CD8-positive, alpha-beta memory T cell (primary cell): ENCODE measurements at regions not wholly inside any gene's neighbourhood (a gene's known extent, or its start where the extent isn't known, plus 50 kb on each side); places are given as distances from the start of the nearest gene placed in this dataset.
A peak's percentile ranks its signal among the peaks of the same experiment; 100 is the strongest.
"Not testable (repeated sequence)": the region's sequence is repeated elsewhere in the genome, so short reads cannot be mapped to it uniquely, and the experiment has no call there.

Experiments used
- CTCF ChIA-PET: fragments of 350-600 bp; sonication (Branson Sonifier 250); formaldehyde crosslinking; loops from one replicate; lab custom pipeline; 2021; ENCODE audit warnings: antibody characterized with exemption; lab: Charles Lee
- POLR2A ChIA-PET: fragments of 350-600 bp; sonication (Branson Sonifier 250); formaldehyde crosslinking; loops from one replicate; lab custom pipeline; 2021; ENCODE audit warnings: antibody characterized with exemption; lab: Charles Lee
- DNase-seq, 5 donors: peaks; one replicate each; pipeline versions ENCODE4 v3.0.0 to v3.0.0-alpha.2; 2020 to 2022; ENCODE audit warnings: mixed read lengths in 1 of 5
- H3K27ac ChIP-seq: one replicate; pipeline ENCODE4 v1.7.0; 2013; ENCODE audit warnings: low read depth, mild to moderate bottlenecking, low read length, moderate library complexity
- H3K27me3 ChIP-seq: 2 replicates; pipeline ENCODE4 v1.7.0; 2013; ENCODE audit warnings: low read length, mild to moderate bottlenecking; ENCODE audit not compliant: insufficient read depth, poor library complexity, severe bottlenecking
- H3K36me3 ChIP-seq: 2 replicates; pipeline ENCODE4 v1.7.0; 2013; ENCODE audit warnings: mild to moderate bottlenecking, low read length, moderate library complexity; ENCODE audit not compliant: insufficient read depth
- H3K4me1 ChIP-seq: 2 replicates; pipeline ENCODE4 v1.7.0; 2013; ENCODE audit warnings: mild to moderate bottlenecking, low read length, moderate library complexity; ENCODE audit not compliant: insufficient read depth
- H3K4me3 ChIP-seq: 2 replicates; pipeline ENCODE4 v1.7.0; 2013; ENCODE audit warnings: mild to moderate bottlenecking, low read length
- H3K9me3 ChIP-seq: 2 replicates; pipeline ENCODE4 v1.7.0; 2013; ENCODE audit warnings: mild to moderate bottlenecking, low read length
- H3K27ac Mint-ChIP-seq, 8 donors: one replicate each; pipeline ENCODE4 v1.8.0; 2020 to 2021; ENCODE audit warnings: mixed read lengths in 8 of 8, mild to moderate bottlenecking in 6 of 8, inconsistent platforms in 3 of 8, moderate library complexity in 3 of 8
- H3K27me3 Mint-ChIP-seq, 2 donors: one replicate each; pipeline ENCODE4 v1.8.0; 2020 to 2021; ENCODE audit warnings: mixed read lengths in 2 of 2, mild to moderate bottlenecking in 1 of 2, moderate library complexity in 1 of 2
- H3K36me3 Mint-ChIP-seq, 3 donors: one replicate each; pipeline ENCODE4 v1.8.0; 2020 to 2021; ENCODE audit warnings: mixed read lengths in 3 of 3, inconsistent platforms in 1 of 3, mild to moderate bottlenecking in 1 of 3
- H3K4me1 Mint-ChIP-seq, 3 donors: one replicate each; pipeline ENCODE4 v1.8.0; 2020 to 2021; ENCODE audit warnings: mixed read lengths in 3 of 3, inconsistent platforms in 1 of 3, mild to moderate bottlenecking in 1 of 3
- H3K4me3 Mint-ChIP-seq, 7 donors: one replicate each; pipeline ENCODE4 v1.8.0; 2020 to 2021; ENCODE audit warnings: mixed read lengths in 7 of 7, mild to moderate bottlenecking in 6 of 7, moderate library complexity in 4 of 7, inconsistent platforms in 2 of 7
- H3K9me3 Mint-ChIP-seq, 5 donors: one replicate each; pipeline ENCODE4 v1.8.0; 2020 to 2022; ENCODE audit warnings: mixed read lengths in 5 of 5, mild to moderate bottlenecking in 3 of 5, moderate library complexity in 2 of 5, inconsistent platforms in 1 of 5

- Mint-ChIP-seq H3K27me3 (no peaks in the 10 kb centered on the region), H3K36me3 (no peaks in the 10 kb centered on the region), H3K4me3 (no peak overlapping the region), H3K9me3 (peaks cover 9 to 22% (median 11%) of the 10 kb centered on the region in 5 donors), H3K27ac (no peak overlapping the region), H3K4me1 (no peaks in the 10 kb centered on the region)
- no peaks in the 10 kb centered on the region for H3K9me3 ChIP-seq
- POLR2A ChIA-PET = no interaction called here
- no peaks in the 10 kb centered on the region for H3K27me3 ChIP-seq
- no peaks in the 10 kb centered on the region for H3K4me1 ChIP-seq
- CTCF ChIA-PET = no interaction called here
- no peak for DNase-seq
- H3K36me3 ChIP-seq = no peaks in the 10 kb centered on the region
- H3K27ac ChIP-seq = no peak overlapping the region
- no peak overlapping the region for H3K4me3 ChIP-seq
These were observed 690.7 kb upstream of the ZNF385D start for GRCh38 chr3:22441711-22442110.

DNA sequence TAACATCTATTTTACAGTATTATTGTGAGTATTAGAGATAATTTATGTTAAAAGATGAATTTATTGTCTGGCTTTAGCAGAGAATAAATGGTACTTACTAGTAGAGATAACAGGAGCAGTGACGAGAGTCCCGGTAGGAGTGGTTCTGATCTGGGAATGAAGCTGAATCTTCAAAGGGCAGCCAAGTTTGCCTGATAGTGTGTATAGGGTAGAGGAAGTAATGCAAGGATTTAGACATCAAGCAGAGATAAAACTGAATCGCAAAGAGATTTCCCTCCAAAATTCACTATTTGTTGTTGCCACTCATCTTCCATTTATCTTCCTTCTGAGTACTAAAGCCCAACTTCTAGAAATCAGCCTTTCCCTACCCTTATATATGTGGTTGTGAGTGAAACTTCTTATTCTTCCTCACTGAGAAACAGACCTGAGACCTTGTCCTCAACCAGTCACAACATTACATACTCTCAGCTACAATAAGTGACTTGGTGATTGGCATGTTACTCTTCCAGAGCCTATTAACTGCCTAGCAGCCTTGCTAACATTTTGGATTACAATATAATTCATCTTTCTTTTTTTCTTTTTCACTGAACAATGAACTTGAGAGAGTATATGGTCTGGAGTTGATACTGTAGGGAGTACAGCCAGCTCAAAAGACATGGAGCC is 692.7 kb upstream of the ZNF385D start:
- Mint-ChIP-seq H3K36me3 (no peaks in the 10 kb centered on the region), H3K9me3 (peaks cover 10 to 15% (median 11%) of the 10 kb centered on the region in 5 donors), H3K27me3 (no peaks in the 10 kb centered on the region), H3K4me1 (no peaks in the 10 kb centered on the region), H3K27ac (no peak overlapping the region), H3K4me3 (no peak overlapping the region)
- ChIA-PET POLR2A (no interaction called here), CTCF (no interaction called here)
- Histone ChIP-seq H3K27ac (no peak overlapping the region), H3K9me3 (no peaks in the 10 kb centered on the region), H3K4me3 (no peak overlapping the region), H3K4me1 (no peaks in the 10 kb centered on the region), H3K36me3 (no peaks in the 10 kb centered on the region), H3K27me3 (no peaks in the 10 kb centered on the region)
- no peak for DNase-seq

DNA sequence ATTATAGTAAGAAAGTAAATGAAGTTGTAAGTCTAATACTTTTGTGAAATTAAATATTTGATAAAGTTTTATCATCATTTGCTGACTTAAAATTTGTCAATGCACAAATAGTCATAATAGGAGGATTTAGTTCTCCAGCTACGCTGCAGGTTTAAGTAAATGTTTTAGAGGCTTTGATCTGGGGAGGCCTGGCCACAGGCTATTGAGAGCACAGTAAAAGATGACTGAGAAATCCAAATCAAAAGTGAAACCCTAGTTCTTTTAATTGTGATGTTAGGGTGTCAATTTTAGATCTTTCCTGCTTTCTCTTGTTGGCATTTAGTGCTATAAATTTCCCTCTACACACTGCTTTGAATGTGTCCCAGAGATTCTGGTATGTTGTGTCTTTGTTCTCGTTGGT is 694.3 kb upstream of the ZNF385D start:
- H3K9me3 ChIP-seq, H3K27me3 Mint-ChIP-seq, H3K36me3 Mint-ChIP-seq, H3K36me3 ChIP-seq, H3K4me1 ChIP-seq, DNase-seq, POLR2A ChIA-PET, H3K27me3 ChIP-seq, H3K4me3 Mint-ChIP-seq, H3K4me3 ChIP-seq, CTCF ChIA-PET, H3K27ac Mint-ChIP-seq, H3K27ac ChIP-seq, H3K4me1 Mint-ChIP-seq: not testable (repeated sequence)
- peaks cover 9 to 15% (median 11%) of the 10 kb centered on the region in 5 donors for H3K9me3 Mint-ChIP-seq

- Mint-ChIP-seq H3K27ac (peak overlapping the region in 1 of 8 donors; percentile 26), H3K4me3 (no peak overlapping the region), H3K4me1 (no peaks in the 10 kb centered on the region), H3K9me3 (peaks cover 8 to 19% (median 12%) of the 10 kb centered on the region in 5 donors), H3K36me3 (no peaks in the 10 kb centered on the region), H3K27me3 (no peaks in the 10 kb centered on the region)
- Histone ChIP-seq H3K4me3 (no peak overlapping the region), H3K36me3 (no peaks in the 10 kb centered on the region), H3K9me3 (no peaks in the 10 kb centered on the region), H3K27ac (no peak overlapping the region), H3K27me3 (no peaks in the 10 kb centered on the region), H3K4me1 (no peaks in the 10 kb centered on the region)
- DNase-seq = no peak
- ChIA-PET CTCF (no interaction called here), POLR2A (no interaction called here)
These were observed 699.9 kb upstream of the ZNF385D start for GRCh38 chr3:22450786-22451400.

- H3K4me1 ChIP-seq = no peaks in the 10 kb centered on the region
- ChIA-PET POLR2A (no interaction called here), CTCF (no interaction called here)
- no peaks in the 10 kb centered on the region for H3K9me3 ChIP-seq
- Mint-ChIP-seq H3K4me3 (no peak overlapping the region), H3K36me3 (no peaks in the 10 kb centered on the region), H3K4me1 (no peaks in the 10 kb centered on the region), H3K27me3 (no peaks in the 10 kb centered on the region), H3K27ac (no peak overlapping the region), H3K9me3 (peaks cover 5 to 19% (median 8%) of the 10 kb centered on the region in 5 donors)
- no peak for DNase-seq
- H3K36me3 ChIP-seq = no peaks in the 10 kb centered on the region
- H3K4me3 ChIP-seq = no peak overlapping the region
- H3K27ac ChIP-seq = no peak overlapping the region
- no peaks in the 10 kb centered on the region for H3K27me3 ChIP-seq
These were observed 700.5 kb upstream of the ZNF385D start for GRCh38 chr3:22451501-22451900.

- no peaks in the 10 kb centered on the region for H3K36me3 ChIP-seq
- no peak overlapping the region for H3K27ac ChIP-seq
- no peak overlapping the region for H3K4me3 ChIP-seq
- no peaks in the 10 kb centered on the region for H3K9me3 ChIP-seq
- Mint-ChIP-seq H3K27me3 (no peaks in the 10 kb centered on the region), H3K36me3 (no peaks in the 10 kb centered on the region), H3K9me3 (peaks cover 4 to 26% (median 9%) of the 10 kb centered on the region in 5 donors), H3K4me3 (no peak overlapping the region), H3K4me1 (no peaks in the 10 kb centered on the region), H3K27ac (no peak overlapping the region)
- DNase-seq = no peak
- ChIA-PET CTCF (no interaction called here), POLR2A (no interaction called here)
- no peaks in the 10 kb centered on the region for H3K27me3 ChIP-seq
- H3K4me1 ChIP-seq = no peaks in the 10 kb centered on the region
These were observed 703.0 kb upstream of the ZNF385D start for GRCh38 chr3:22453906-22454535.

DNA sequence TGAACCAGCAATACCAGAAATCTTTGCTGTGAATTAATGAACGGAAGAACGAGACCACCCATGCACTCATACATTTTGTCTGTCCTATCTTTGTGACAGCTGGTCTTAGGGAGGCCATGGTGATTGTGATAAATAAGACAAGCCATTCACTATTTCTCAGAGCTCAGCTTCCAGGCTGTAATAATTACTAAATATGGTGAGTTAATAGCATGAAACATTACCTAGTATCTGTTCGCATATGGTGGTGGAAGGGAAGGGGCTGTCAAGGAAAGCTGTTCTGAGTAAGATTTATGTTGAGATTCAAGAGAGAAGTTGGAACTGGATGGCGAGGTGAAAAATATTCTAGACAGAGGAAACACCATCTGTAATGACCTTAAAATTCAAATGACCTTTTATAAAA is 719.0 kb upstream of the ZNF385D start:
- no peak overlapping the region for H3K27ac ChIP-seq
- no peak overlapping the region for H3K4me3 ChIP-seq
- Mint-ChIP-seq H3K4me3 (no peak overlapping the region), H3K36me3 (no peaks in the 10 kb centered on the region), H3K4me1 (no peaks in the 10 kb centered on the region), H3K9me3 (peaks cover 0 to 17% (median 3%) of the 10 kb centered on the region in 5 donors), H3K27ac (no peak overlapping the region), H3K27me3 (no peaks in the 10 kb centered on the region)
- no peaks in the 10 kb centered on the region for H3K9me3 ChIP-seq
- no peaks in the 10 kb centered on the region for H3K4me1 ChIP-seq
- ChIA-PET CTCF (no interaction called here), POLR2A (no interaction called here)
- no peak for DNase-seq
- H3K36me3 ChIP-seq = no peaks in the 10 kb centered on the region
- no peaks in the 10 kb centered on the region for H3K27me3 ChIP-seq

DNA sequence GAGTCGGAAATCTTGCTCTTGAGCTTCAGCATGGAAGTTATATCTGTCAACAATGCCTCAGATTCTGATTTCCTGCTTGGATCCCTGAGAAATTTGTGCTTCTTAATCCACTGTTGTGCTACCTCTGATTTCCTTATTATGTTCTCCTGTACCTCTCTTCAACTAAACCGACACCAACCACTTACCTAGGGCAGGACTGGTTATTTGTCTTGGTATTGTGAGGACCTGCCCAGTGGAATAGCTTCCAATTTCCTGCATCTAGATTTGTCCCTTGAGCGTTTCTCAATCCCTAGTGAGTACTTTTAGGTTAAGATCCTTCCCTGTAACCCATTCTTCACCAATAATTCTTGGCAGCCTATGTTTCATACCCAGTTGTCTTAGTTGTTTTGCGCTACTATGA is 720.5 kb upstream of the ZNF385D start:
- Histone ChIP-seq H3K36me3 (no peaks in the 10 kb centered on the region), H3K4me1 (no peaks in the 10 kb centered on the region), H3K27ac (no peak overlapping the region), H3K27me3 (no peaks in the 10 kb centered on the region), H3K9me3 (no peaks in the 10 kb centered on the region), H3K4me3 (no peak overlapping the region)
- Mint-ChIP-seq H3K4me3 (no peak overlapping the region), H3K4me1 (no peaks in the 10 kb centered on the region), H3K27me3 (no peaks in the 10 kb centered on the region), H3K36me3 (no peaks in the 10 kb centered on the region), H3K27ac (no peak overlapping the region), H3K9me3 (peaks cover 0 to 13% (median 4%) of the 10 kb centered on the region in 5 donors)
- POLR2A ChIA-PET = no interaction called here
- DNase-seq = no peak
- CTCF ChIA-PET = no interaction called here
